Breast epithelium (tissue), 3 donors: ENCODE measurements at regions not wholly inside any gene's neighbourhood (a gene's known extent, or its start where the extent isn't known, plus 50 kb on each side); places are given as distances from the start of the nearest gene placed in this dataset.

Source experiments
- POLR2A ChIP-seq: fragments of 450-650 bp; IDR thresholded peaks from one replicate; pipeline ENCODE4 v1.6.1; 2016; ENCODE audit warnings: antibody characterized with exemption, mild to moderate bottlenecking, moderate library complexity
- POLR2AphosphoS5 ChIP-seq, 3 donors: sonication (generic); formaldehyde crosslinking; IDR thresholded peaks; one replicate each; pipeline ENCODE4 v1.6.1; 2017; ENCODE audit warnings: antibody characterized with exemption in 3 of 3
- TF ChIP-seq, protein P1 (sequence below), 3 donors: fragments of 450-650 bp; IDR thresholded peaks; one replicate each; pipeline ENCODE4 v1.5.1; 2016 to 2017; ENCODE audit warnings: antibody characterized with exemption in 3 of 3, mild to moderate bottlenecking in 3 of 3, moderate library complexity in 3 of 3

DNA sequence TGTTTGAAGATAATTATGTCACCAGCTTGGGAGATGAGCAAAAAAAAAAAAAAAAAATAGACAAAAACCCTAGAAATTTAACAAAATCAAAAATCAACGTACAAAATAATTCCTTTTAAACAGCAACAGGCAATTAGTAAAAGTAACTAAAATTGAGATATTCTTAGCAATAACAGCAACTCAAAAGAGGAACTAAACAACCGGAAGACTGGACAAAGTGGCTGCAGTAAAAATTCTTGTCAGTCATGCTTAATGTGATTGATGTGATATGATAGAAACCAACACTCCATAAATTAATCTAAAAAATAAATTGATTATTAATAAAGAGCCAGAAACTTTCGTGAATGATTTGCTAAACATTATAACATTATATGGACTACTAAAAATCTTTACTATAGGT lies 1534.6 kb upstream of the AGA start:
- TF ChIP-seq, protein P1, sequence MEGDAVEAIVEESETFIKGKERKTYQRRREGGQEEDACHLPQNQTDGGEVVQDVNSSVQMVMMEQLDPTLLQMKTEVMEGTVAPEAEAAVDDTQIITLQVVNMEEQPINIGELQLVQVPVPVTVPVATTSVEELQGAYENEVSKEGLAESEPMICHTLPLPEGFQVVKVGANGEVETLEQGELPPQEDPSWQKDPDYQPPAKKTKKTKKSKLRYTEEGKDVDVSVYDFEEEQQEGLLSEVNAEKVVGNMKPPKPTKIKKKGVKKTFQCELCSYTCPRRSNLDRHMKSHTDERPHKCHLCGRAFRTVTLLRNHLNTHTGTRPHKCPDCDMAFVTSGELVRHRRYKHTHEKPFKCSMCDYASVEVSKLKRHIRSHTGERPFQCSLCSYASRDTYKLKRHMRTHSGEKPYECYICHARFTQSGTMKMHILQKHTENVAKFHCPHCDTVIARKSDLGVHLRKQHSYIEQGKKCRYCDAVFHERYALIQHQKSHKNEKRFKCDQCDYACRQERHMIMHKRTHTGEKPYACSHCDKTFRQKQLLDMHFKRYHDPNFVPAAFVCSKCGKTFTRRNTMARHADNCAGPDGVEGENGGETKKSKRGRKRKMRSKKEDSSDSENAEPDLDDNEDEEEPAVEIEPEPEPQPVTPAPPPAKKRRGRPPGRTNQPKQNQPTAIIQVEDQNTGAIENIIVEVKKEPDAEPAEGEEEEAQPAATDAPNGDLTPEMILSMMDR (IDR thresholded peaks at IDR 0.05) = no peak
- TF ChIP-seq POLR2A (no peak), POLR2AphosphoS5 (IDR thresholded peaks at IDR 0.05) (no peak)
